WTC11 (cell line): ENCODE measurements at regions not wholly inside any gene's neighbourhood (a gene's known extent, or its start where the extent isn't known, plus 50 kb on each side); places are given as distances from the start of the nearest gene placed in this dataset.

ENCODE experiments used
- IRF2 ChIP-seq: sonication (generic); formaldehyde crosslinking; IDR thresholded peaks from 2 replicates; pipeline ENCODE4 v1.8.0; 2022; ENCODE audit warnings: low read depth, missing genetic modification reagents, borderline replicate concordance
- JUN ChIP-seq: sonication (generic); formaldehyde crosslinking; IDR thresholded peaks from 2 replicates; pipeline ENCODE4 v1.8.0; 2023; ENCODE audit warnings: mild to moderate bottlenecking, missing genetic modification reagents
- MYBL2 ChIP-seq: sonication (generic); formaldehyde crosslinking; IDR thresholded peaks from 2 replicates; pipeline ENCODE4 v1.8.1; 2023; ENCODE audit warnings: mild to moderate bottlenecking, moderate library complexity, missing genetic modification reagents
- NFYB ChIP-seq: sonication (generic); formaldehyde crosslinking; conservative IDR thresholded peaks from 2 replicates; pipeline ENCODE4 v1.8.0; 2022; ENCODE audit warnings: low read depth, missing genetic modification reagents
- NR1H2 ChIP-seq: sonication (generic); formaldehyde crosslinking; IDR thresholded peaks from 2 replicates; pipeline ENCODE4 v1.9.0; 2021; ENCODE audit warnings: mild to moderate bottlenecking, moderate library complexity, missing genetic modification reagents
- NR2C2 ChIP-seq: sonication (generic); formaldehyde crosslinking; IDR thresholded peaks from 2 replicates; pipeline ENCODE4 v1.8.0; 2022; ENCODE audit warnings: mild to moderate bottlenecking, missing genetic modification reagents
- ZBTB21 ChIP-seq: sonication (generic); formaldehyde crosslinking; IDR thresholded peaks from 2 replicates; pipeline ENCODE4 v1.8.1; 2023; ENCODE audit warnings: mild to moderate bottlenecking, missing genetic modification reagents, borderline replicate concordance
- ZNF121 ChIP-seq: sonication (generic); formaldehyde crosslinking; IDR thresholded peaks from 2 replicates; pipeline ENCODE4 v1.8.0; 2023; ENCODE audit warnings: missing genetic modification reagents
- ZNF416 ChIP-seq: fragments of 250-450 bp; sonication (Bioruptor Pico); IDR thresholded peaks from 2 replicates; pipeline ENCODE4 v1.9.0; 2021; ENCODE audit warnings: mild to moderate bottlenecking, inconsistent platforms
- ZNF671 ChIP-seq: fragments of 250-450 bp; sonication (Bioruptor Pico); IDR thresholded peaks from 2 replicates; pipeline ENCODE4 v1.8.0; 2021; ENCODE audit warnings: mild to moderate bottlenecking
- TF ChIP-seq, protein P1 (sequence below): sonication (generic); formaldehyde crosslinking; IDR thresholded peaks from 2 replicates; pipeline ENCODE4 v1.8.0; 2022; ENCODE audit warnings: mild to moderate bottlenecking, missing genetic modification reagents
- TF ChIP-seq, protein P2 (sequence below): fragments of 200-600 bp; IDR thresholded peaks from 2 replicates; pipeline ENCODE4 v1.8.0; 2022; ENCODE audit warnings: antibody characterized with exemption
- TF ChIP-seq, protein P3 (sequence below): sonication (generic); formaldehyde crosslinking; IDR thresholded peaks from 2 replicates; pipeline ENCODE4 v1.8.1; 2023; ENCODE audit warnings: mild to moderate bottlenecking, missing genetic modification reagents, moderate library complexity

DNA sequence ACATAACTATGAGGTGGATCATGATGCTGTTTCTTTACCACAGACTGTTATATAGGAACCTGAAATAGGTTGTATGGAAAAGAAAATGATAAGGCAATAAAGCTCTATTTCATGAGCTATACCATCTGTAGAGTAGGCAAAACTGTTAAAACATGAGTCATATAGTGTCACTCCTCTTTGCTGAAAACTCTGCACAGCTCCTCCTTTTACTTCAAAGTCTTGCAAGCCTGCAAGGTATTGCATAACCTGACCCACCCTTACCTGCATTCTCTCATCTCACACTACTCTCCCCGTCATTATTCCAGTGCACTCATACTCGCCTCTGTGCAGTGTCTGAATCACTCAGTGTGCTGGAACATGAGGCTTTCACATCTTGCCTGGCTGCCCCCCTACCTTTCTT is 790.1 kb downstream of the EFNA5 start:
- TF ChIP-seq, protein P1, sequence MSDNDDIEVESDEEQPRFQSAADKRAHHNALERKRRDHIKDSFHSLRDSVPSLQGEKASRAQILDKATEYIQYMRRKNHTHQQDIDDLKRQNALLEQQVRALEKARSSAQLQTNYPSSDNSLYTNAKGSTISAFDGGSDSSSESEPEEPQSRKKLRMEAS (CRISPR knock-in tag) = no peak
- no peak for TF ChIP-seq NFYB (CRISPR knock-in tag)
- TF ChIP-seq ZNF121 (CRISPR knock-in tag) = no peak
- TF ChIP-seq, protein P2, sequence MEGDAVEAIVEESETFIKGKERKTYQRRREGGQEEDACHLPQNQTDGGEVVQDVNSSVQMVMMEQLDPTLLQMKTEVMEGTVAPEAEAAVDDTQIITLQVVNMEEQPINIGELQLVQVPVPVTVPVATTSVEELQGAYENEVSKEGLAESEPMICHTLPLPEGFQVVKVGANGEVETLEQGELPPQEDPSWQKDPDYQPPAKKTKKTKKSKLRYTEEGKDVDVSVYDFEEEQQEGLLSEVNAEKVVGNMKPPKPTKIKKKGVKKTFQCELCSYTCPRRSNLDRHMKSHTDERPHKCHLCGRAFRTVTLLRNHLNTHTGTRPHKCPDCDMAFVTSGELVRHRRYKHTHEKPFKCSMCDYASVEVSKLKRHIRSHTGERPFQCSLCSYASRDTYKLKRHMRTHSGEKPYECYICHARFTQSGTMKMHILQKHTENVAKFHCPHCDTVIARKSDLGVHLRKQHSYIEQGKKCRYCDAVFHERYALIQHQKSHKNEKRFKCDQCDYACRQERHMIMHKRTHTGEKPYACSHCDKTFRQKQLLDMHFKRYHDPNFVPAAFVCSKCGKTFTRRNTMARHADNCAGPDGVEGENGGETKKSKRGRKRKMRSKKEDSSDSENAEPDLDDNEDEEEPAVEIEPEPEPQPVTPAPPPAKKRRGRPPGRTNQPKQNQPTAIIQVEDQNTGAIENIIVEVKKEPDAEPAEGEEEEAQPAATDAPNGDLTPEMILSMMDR = no peak
- TF ChIP-seq NR2C2 (CRISPR knock-in tag) = no peak
- no peak for TF ChIP-seq MYBL2 (CRISPR knock-in tag)
- TF ChIP-seq ZBTB21 = no peak
- no peak for TF ChIP-seq ZNF416 (CRISPR knock-in tag)
- no peak for TF ChIP-seq ZNF671 (CRISPR knock-in tag)
- no peak for TF ChIP-seq JUN (CRISPR knock-in tag)
- no peak for TF ChIP-seq IRF2 (CRISPR knock-in tag)
- TF ChIP-seq, protein P3, sequence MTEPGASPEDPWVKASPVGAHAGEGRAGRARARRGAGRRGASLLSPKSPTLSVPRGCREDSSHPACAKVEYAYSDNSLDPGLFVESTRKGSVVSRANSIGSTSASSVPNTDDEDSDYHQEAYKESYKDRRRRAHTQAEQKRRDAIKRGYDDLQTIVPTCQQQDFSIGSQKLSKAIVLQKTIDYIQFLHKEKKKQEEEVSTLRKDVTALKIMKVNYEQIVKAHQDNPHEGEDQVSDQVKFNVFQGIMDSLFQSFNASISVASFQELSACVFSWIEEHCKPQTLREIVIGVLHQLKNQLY (CRISPR knock-in tag) = no peak
- TF ChIP-seq NR1H2 (CRISPR knock-in tag) = no peak
